ENCODE measurements at regions not wholly inside any gene's neighbourhood (a gene's known extent, or its start where the extent isn't known, plus 50 kb on each side); places are given as distances from the start of the nearest gene placed in this dataset.
"Not testable (repeated sequence)": the region's sequence is repeated elsewhere in the genome, so short reads cannot be mapped to it uniquely, and the experiment has no call there.

DNA sequence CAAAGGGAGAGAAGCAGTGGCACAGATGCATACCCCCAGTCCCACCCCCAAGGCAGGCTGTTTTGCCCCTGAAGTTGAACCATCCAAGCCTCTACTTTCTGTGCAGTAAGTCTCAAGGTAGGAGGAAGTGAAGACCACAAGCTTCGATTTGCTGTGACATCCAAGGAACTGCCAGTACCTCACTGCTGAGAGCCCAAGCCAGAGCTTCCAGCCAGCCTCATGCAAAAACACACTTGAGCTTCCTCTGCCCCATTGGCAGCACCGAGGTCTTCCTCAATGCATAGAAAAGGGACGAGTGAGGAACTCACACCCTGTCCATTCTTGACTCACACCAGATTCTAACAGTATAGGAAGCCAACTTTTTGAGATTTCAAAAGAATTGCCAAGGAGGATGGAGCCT is 311.7 kb downstream of the BCL2L11 start:
- TF ChIP-seq CTCF (IDR thresholded peaks at IDR 0.05; ENCODE audit: poor library complexity); EZH2 (IDR thresholded peaks at IDR 0.05; ENCODE audit: borderline replicate concordance): not testable (repeated sequence)
